Right lobe of liver (tissue), 4 donors: ENCODE measurements at regions not wholly inside any gene's neighbourhood (a gene's known extent, or its start where the extent isn't known, plus 50 kb on each side); places are given as distances from the start of the nearest gene placed in this dataset.

Experiments used
- POLR2A ChIP-seq: fragments of 450-650 bp; IDR thresholded peaks from one replicate; pipeline ENCODE4 v1.6.1; 2017; ENCODE audit warnings: antibody characterized with exemption, mild to moderate bottlenecking
- TF ChIP-seq, protein P1 (sequence below), 4 donors: fragments of 200-600 bp in 3 of 4; fragments of 450-650 bp in 1 of 4; IDR thresholded peaks; one replicate each; pipeline versions ENCODE4 v1.5.1 to v1.8.0; 2016 to 2022; ENCODE audit warnings: antibody characterized with exemption in 4 of 4, mild to moderate bottlenecking in 2 of 4
- donor health status: DM: no; HTN: no; CAD: no.
- donor health status: DM: no; HTN: no; CAD: no.
- donor health status: DM: no; HTN: yes; CAD: no.

DNA sequence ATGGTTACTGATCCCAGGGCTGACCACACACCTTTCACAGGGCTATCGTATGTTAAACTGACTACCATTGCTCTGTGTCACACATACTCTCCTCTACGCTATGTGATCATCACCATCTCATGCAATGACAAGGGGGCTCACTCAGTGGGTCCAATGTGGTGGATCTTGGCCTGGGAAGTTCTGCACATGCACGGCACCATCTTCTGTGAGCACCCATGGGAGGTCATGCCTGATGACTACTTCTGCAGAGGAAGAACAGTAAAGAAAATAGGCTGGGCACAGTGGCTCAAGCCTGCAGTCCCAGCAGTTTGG lies 60.0 kb upstream of the FOXD3 start:
- TF ChIP-seq, protein P1, sequence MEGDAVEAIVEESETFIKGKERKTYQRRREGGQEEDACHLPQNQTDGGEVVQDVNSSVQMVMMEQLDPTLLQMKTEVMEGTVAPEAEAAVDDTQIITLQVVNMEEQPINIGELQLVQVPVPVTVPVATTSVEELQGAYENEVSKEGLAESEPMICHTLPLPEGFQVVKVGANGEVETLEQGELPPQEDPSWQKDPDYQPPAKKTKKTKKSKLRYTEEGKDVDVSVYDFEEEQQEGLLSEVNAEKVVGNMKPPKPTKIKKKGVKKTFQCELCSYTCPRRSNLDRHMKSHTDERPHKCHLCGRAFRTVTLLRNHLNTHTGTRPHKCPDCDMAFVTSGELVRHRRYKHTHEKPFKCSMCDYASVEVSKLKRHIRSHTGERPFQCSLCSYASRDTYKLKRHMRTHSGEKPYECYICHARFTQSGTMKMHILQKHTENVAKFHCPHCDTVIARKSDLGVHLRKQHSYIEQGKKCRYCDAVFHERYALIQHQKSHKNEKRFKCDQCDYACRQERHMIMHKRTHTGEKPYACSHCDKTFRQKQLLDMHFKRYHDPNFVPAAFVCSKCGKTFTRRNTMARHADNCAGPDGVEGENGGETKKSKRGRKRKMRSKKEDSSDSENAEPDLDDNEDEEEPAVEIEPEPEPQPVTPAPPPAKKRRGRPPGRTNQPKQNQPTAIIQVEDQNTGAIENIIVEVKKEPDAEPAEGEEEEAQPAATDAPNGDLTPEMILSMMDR (IDR thresholded peaks at IDR 0.05): no peak
- no peak for TF ChIP-seq POLR2A
